HG02798 (cell line): ENCODE measurements at regions not wholly inside any gene's neighbourhood (a gene's known extent, or its start where the extent isn't known, plus 50 kb on each side); places are given as distances from the start of the nearest gene placed in this dataset.
"Not testable (repeated sequence)": the region's sequence is repeated elsewhere in the genome, so short reads cannot be mapped to it uniquely, and the experiment has no call there.

Source experiments
- ATAC-seq: cut with Tn5 transposase; IDR thresholded peaks from one replicate; pipeline ENCODE4 v1.9.1; 2021; ENCODE audit warnings: mild to moderate bottlenecking; ENCODE audit not compliant: unreplicated experiment, poor library complexity

DNA sequence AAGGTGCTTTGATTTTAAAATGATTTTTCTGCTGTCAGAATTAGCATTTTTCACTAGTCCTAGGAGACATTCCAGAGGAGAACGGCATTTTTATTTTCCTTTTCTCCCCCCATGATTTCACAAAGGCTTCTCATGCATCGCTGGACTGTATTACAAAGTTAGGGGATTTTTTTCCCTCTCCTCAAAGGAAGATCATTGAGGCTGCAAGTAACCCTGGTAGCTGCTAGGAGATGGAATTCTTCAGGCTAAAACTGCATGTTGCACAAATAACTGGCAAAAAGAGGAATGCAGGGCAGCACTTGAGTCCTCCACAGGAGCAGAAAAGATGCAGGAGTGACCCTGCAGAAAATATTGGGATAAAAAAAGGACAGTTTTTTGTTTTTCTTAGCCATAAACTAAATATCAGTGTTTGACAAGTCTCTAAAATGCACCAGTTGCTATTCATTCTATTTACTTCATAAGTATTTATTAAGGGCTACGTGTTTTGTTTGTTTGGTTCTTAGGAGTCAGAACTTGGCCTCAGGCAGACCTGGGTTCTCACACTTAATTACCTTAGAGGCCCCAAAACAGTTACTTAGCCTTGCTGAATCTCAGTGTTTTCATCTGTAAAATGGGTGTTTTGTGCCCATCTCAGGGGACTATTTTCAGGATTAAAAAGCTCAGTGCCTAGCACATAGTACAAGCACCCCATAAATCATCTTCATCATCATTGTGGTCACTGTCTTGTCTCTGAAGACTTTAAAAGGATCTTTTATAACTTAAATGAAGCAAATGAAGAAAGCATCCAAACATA, 144.5 kb upstream of the ID4 start:
- no peak for ATAC-seq

DNA sequence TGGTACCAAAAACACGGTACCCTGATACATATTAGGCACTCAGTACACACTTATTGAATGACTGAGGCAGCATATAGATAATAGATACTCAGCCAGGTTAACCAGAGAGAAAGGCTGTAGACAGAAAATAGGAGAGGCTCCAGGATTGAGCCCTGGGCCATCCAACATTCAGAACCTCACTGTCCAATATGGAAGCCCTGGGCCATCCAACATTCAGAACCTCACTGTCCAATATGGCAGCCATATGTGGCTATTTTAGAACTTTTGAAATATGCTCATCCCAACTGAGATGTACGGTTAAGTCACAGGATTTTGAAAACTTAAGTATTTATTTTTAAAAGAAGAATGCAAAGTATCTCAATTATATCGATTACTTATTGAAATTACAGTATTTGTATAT, 142.5 kb upstream of the ID4 start:
- ATAC-seq = no peak

DNA sequence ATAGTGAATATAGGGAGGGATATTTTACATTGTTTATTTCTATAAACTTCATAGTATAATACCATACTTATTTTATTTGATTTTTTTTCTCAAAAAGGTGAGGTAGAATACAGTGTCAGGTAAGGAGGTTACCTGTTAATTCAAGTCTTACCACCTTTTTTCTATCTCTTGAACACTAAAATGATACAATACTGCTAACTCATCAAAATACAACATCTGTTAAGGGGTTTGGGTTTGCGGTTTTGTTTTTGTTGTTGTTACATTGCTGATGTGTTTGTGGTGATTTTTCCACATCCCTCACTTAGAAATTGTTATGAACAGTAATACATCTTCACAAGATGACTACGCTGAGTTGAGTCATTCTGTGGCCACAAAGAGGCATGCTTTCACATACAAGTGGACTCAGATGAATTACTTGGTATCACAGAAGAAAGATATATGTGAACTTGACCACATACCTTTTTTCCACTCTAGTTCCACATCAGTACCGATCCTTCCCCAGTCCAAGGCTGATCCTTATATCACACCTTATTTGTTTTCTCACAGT, 139.4 kb upstream of the ID4 start:
- no peak for ATAC-seq

DNA sequence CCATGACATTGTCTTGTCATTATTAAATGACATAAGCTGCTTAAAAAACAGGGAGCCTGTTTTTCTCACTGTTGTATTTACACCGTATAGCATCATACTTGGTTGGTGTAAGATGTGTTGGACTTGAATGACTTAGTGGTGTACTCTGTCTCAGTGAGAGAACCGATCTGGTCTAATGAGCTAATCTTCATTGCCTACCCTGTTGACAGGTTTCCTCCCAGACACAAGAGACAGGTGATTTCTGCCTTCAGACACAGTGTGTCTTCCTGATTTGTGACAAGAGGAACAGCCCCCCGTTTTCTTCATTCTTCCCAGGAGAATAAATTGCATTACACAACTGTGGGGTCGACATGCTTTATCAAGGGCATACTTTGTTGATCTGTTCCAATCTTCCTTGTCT, 137.2 kb upstream of the ID4 start:
- no peak for ATAC-seq

DNA sequence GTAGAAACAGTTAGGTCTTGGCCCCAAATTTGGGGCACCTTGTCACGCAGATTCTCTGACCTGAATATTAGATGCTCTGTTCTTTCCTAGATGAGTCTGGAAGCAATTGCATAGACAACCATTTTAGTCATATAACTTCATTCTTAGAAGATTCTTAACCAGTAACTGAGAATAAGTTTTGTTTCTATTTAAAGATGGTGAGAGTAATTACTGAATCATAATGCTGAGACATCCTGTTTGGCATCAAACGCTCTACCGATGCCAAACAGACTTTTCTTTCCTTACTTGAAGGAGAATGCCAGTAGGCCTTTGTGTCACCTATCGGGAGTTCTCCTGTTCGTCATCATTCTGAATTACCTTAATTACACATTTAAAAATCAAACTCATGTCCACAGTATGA, 131.6 kb upstream of the ID4 start:
- no peak for ATAC-seq

DNA sequence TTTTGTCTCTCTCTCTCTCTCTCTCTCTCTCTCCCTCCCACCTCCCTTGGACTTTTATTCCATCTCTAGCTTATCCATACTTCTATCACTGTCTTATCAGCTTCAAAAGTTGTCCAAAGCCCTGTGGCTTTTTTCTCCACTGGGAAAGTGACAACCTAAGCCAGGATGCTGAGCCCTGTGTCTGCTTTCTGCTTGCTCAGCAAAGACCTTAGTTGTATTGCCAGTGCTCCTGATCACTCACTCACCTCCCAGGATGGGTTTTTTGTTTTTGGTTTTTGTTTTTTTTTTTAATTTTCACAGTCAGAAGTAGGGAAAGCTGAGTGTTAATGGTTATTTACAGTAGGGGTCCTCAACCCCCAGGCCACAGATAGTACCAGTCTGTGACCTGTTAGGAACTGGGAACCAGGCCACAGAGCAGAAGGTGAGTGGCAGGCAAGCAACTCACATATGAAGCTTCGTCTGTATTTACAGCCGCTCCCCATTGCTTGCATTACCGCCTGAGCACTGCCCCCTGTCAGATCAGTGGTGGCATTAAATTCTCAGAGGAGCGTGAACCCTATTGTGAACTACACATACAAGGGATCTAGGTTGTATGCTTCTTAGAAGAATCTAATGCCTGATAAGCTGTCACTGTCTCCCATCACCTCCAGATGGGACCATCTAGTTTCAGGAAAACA, 125.0 kb upstream of the ID4 start:
- no peak for ATAC-seq

DNA sequence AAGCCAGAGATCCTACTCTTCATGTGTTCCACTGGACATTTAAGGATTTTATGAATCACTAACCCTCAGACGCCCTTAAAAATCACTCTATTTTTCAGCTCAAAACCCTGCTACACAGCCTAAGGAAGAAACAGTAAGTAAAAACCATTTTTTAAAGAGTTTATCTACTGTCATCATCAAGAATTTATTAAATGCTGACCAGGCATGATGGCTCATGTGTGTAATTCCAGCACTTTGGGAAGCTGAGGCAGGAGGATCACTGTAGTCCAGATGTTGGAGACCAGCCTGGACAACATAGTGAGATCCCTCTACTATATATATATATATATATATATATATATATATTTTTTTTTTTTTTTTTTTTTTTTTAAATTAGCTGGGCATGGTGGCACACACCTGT, 124.2 kb upstream of the ID4 start:
- ATAC-seq = no peak

DNA sequence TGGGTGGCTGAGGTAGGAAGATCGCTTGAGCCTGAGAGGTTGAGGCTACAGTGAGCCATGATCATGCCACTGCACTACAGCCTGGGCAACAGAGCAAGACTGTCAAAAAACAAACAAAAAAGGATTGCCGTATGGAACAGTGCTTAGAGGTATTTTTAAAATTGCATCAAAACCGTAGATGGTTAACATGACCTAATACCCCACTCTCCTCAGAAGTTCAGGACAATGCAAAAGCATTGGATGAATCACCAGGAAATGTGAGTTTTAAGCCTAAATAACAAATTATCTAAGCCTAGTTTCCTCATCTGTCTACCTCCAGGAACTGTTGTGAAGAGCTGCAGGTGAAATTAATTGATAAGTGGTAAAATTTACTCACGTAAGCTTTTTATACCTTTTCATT, 123.8 kb upstream of the ID4 start:
- no peak for ATAC-seq

DNA sequence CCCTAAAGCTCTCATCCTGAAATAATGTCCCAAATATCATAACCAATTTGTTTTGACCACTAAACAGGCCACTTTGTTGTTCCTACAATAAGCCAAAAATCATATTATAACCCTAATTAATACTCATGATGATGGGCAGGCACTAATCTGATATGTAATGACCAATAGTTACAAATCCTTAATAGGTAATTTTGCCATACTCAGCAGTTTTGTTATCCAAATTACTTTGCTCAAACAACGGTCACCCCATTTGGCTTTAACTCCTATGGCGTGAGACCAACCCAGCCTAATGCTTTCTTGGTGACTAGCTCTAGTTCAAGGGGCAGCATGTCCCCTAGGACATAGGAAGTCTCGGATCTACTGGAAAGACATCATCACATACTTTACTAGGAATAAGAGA, 123.2 kb upstream of the ID4 start:
- no peak for ATAC-seq

DNA sequence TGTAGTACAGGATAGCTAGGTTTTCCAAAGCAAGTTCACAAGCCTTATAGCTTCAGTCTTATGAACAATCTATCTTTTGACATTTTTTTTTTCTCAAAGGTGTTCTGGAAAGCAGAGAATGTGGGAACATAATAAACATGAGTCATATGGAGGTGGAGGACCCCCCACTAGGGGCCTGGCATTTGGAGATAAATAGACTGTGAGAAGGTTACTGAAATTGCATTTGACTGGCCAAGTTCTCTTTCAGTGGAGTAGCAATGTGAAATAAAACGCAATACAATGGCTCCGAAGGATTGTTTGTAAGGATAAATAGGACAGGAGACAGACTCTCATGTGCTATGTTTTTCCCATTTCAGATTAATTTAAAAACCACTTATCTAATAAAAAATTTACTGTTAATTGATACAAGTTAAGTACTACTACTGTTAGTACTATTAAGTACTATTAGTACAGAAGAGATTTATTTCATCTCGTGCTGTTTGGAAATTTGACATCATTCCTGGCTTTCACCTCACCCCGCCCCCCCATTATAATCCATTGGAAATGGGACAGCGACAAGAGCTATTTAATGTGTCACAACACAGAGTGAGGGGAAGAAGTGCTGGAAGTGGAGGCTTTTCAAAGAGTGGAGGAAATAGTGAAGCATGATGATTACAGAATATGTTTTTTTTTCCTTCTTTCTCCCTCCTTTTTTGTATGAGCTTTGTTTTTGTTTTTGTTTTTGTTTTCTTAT, 122.6 kb upstream of the ID4 start:
- no peak for ATAC-seq

DNA sequence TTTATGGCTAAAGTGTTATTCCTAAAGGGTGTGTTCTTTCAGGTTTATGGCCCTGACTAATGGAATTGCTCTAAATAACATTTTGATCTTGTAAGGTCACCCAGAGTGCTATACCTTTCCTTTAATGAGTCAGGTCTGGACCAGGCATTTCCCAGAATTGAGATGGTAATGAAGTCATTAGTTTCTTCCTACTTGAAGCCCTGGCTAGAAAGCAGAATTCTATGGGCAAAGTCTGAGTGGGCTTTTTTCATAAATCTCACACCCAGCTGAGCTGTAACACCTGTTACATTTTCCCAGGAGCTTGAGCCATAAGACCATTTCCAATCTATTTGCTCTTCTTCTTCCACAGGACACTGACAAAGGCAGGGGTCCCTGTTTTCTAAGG, 122.0 kb upstream of the ID4 start:
- no peak for ATAC-seq

DNA sequence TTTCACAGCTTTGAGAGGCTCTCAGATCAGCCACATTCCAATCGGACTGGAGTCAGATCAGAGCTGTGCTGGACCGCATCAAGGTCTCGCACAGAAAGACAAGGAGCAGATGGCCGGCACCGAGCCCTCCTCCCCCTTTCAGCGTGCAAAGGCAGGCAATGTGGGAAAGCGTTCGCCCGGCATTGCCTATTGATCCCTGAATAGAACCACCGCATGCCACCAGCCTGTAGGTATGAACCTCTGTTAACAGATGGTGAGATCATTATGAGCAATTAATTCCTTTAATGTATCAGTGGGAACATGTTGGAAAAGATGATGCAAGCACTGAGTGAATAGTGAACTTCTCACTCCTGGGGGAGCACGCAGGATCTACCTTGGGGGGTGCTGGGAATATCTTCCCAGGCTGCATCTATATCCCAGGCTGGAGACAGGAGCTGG, 117.5 kb upstream of the ID4 start:
- ATAC-seq = no peak

DNA sequence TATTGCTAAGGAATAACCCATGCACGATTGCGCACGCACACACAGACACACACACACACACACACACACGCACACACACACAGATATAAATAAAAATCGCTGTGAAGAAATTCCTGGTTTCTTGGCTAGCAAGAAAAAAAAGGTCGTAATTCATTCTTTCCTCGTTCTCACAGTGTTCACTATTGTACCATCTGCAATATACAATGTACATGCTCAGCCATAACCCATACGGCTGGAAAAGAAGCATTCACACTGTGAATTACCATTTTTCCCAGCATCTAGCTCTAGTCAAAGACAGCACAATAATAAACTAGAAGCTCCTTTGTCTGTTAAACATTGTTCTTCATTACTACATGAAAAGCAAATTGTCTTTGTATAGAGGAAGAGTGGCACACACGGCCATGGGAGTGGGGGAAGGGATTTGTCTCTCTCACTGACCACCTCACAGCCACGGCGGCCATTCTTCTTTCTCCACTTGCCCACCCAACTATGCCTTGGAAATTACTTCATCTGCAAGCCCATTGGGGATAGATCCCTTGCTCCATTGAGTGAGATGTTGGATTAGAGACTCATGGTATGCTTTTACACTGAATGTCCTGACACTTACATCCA, 115.3 kb upstream of the ID4 start:
- ATAC-seq = no peak

DNA sequence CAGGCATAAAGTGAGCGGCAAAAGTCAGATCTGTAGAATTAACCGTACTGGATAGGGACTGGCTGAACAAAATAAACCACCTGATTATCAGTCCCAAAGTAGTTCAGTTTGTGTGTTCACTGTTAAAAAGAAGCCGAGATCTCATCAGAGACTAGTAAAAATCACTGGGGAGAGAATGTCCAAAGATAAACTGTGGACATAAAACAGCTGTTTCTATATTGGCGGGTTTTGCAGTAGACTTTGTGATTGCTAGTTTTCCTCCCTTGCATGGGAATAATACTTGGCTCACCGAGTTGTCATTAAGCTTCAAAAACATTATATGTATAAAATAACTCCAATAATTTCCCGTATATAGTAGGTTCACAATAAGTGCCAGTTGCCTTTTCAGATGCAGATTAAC, 114.2 kb upstream of the ID4 start:
- no peak for ATAC-seq

DNA sequence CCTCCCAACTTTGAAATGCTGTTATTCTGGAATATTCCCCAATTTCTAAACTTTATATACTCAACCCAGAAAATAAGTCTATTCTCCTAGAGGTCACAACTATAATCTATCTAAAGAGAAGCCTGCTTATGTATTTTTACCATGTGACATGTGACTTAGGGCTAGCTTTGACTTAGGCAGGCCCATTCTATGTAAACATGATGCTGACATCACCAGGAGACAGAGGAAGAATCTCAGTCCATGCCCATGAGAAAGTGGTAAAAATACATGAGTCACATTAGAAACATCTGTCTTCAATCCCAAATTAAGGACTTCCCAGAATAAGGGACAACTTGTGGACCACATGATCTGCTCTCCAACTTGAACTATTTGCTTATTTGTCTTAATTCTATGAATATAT, 113.6 kb upstream of the ID4 start:
- ATAC-seq = no peak

DNA sequence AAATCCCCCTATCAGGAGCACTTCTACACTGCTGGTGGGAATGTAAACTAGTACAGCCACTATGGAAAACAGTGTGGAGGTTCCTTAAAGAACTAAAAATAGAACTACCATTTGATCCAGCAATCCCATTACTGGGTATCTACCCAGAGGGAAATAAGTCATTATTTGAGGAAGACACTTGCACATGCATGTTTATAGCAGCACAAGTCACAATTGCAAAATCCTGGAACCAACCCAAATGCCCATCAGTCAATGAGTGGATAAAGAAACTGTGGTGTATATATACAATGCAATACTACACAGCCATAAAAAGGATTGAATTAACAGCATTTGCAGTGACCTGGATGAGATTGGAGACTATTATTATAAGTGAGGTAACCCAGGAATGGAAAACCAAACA, 111.7 kb upstream of the ID4 start:
- not testable (repeated sequence) for ATAC-seq

DNA sequence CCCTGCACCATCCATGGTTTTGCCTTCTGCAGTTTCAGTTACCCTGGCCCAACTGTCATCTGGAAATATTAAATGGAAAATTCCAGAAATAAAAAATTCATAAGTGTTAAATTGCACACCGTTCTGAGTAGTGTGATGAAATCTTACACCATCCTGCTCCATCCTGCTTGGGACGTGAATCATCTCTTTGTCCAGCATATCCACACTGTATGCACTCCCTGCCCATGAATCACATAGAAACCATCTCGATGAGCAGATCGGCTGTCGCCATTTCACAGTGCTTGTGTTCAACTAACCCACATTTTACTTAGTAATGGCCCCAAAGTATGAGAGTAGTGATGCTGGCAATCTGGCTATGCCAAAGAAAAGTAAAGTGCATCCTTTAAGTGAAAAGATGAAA, 105.9 kb upstream of the ID4 start:
- ATAC-seq = no peak

DNA sequence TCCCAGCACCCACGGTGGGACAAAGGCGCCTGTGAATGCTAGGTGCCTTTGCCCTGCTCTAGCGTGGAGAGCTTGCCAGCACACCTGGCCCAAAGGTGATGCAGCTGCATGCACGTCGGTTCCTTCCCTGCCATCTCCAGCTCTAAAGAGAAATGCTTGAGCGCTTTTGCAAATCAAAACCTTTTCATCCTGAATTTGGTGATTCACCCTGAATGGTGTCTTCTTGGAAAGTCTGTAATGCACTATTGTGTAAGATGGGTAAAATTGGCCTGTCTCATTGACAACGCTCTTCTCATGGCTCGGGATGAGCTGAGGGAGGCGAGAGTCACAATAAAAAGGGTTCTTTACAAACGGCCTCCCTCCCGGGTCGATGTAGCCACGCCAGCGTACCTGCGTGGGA, 103.1 kb upstream of the ID4 start:
- ATAC-seq = no peak

DNA sequence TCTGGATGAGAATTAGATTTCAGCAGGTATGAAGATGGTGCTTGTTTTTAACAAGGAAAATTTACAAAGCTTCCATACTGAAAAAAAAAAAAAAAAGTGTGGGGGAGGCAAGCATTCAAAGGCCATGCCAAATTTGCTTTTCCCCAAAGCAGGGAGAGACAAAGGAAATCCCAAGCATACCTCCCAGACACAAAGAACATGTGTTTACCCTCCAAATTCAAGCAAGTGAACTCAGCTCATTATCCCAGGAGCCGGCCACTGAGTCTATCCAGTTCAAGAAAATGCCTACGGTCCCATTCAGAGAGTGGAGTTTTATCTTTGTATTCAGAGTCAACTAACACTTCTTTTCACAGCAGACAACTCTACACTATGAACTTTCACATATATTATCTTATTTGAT, 102.7 kb upstream of the ID4 start:
- no peak for ATAC-seq

DNA sequence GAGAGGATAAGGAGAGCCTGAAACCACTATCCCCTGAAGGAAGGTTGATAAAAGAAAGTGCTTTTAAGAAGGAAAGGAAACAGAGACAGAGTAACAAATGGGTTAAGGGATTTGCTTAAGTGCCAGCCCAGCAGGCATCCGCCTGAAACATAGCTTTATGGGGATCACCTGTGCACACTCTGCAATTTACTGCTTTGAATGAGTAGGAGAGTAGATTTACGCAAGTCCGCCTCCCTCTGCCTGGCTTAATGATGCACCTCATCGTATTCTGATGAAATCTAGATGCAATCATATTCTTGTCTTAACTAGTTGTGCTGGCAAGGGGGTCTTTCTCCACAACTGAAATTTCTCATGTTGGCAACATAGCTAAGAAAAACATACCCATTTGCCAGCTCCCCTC, 101.1 kb upstream of the ID4 start:
- no peak for ATAC-seq

DNA sequence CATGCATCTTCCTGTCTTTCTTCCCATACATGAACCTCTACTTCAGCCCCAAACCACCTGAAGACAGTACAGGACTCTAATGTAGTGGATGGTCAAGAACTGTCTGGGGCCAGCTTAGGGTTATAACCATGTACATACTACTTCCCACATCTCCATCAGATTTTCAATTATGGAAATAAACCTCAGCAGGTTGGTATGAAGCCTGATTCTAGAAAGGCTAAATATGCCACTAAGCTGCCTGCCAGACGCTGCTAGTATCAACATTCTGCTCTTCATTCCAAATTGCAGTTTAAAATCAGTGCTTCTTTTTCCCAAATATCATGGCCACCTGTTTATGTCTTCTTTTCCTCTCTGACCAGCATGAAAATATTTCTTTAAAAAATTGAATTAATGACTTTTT, 99.2 kb upstream of the ID4 start:
- ATAC-seq = no peak
